HG03439 (cell line): ENCODE measurements at regions not wholly inside any gene's neighbourhood (a gene's known extent, or its start where the extent isn't known, plus 50 kb on each side); places are given as distances from the start of the nearest gene placed in this dataset.
"Not testable (repeated sequence)": the region's sequence is repeated elsewhere in the genome, so short reads cannot be mapped to it uniquely, and the experiment has no call there.

ENCODE experiments used
- ATAC-seq: cut with Tn5 transposase; IDR thresholded peaks from one replicate; pipeline ENCODE4 v1.9.1; 2021; ENCODE audit warnings: mild to moderate bottlenecking, moderate library complexity; ENCODE audit not compliant: unreplicated experiment

GRCh38 chr17:20935740-20936139 lies 107.1 kb downstream of the USP22 start:
- no peak for ATAC-seq

- no peak for ATAC-seq
Observed at GRCh38 chr17:20938244-20938643, 104.6 kb downstream of the USP22 start.

GRCh38 chr17:20938988-20939615 lies 103.7 kb downstream of the USP22 start:
- no peak for ATAC-seq

- ATAC-seq = no peak
Observed at GRCh38 chr17:20941872-20942271, 100.9 kb downstream of the USP22 start.

- ATAC-seq = no peak
Observed at GRCh38 chr17:20944014-20944865, 98.6 kb downstream of the USP22 start.

GRCh38 chr17:20947708-20948107 lies 95.1 kb downstream of the USP22 start:
- ATAC-seq = not testable (repeated sequence)

GRCh38 chr17:20948984-20949777 lies 93.6 kb downstream of the USP22 start:
- no peak for ATAC-seq
